Mesothelial cell of epicardium (in vitro differentiated cells): ENCODE measurements at regions not wholly inside any gene's neighbourhood (a gene's known extent, or its start where the extent isn't known, plus 50 kb on each side); places are given as distances from the start of the nearest gene placed in this dataset.

Source experiments
- DNase-seq, 2 experiments: peaks; one replicate each; pipeline ENCODE4 v3.0.0; 2021; ENCODE audit warnings: low spot score in 2 of 2; ENCODE audit not compliant: unreplicated experiment in 2 of 2
- H3K27ac Mint-ChIP-seq: 2 replicates; pipeline ENCODE4 v1.8.0; 2021; ENCODE audit warnings: mixed read lengths
- H3K27me3 Mint-ChIP-seq: 2 replicates; pipeline ENCODE4 v1.8.0; 2021; ENCODE audit warnings: low read depth, mixed read lengths
- H3K36me3 Mint-ChIP-seq: 2 replicates; pipeline ENCODE4 v1.8.0; 2021; ENCODE audit warnings: mixed read lengths
- H3K4me1 Mint-ChIP-seq: 2 replicates; pipeline ENCODE4 v1.8.0; 2021; ENCODE audit warnings: mixed read lengths
- H3K4me3 Mint-ChIP-seq: 2 replicates; pipeline ENCODE4 v1.8.0; 2021; ENCODE audit warnings: mild to moderate bottlenecking, moderate library complexity, mixed read lengths
- H3K9me3 Mint-ChIP-seq: 2 replicates; pipeline ENCODE4 v1.8.0; 2021; ENCODE audit warnings: mixed read lengths
- TF ChIP-seq, protein P1 (sequence below): fragments of 200-600 bp; sonication (generic); IDR thresholded peaks from one replicate; pipeline ENCODE4 v1.5.0; 2021; ENCODE audit warnings: antibody characterized with exemption; ENCODE audit not compliant: unreplicated experiment

DNA sequence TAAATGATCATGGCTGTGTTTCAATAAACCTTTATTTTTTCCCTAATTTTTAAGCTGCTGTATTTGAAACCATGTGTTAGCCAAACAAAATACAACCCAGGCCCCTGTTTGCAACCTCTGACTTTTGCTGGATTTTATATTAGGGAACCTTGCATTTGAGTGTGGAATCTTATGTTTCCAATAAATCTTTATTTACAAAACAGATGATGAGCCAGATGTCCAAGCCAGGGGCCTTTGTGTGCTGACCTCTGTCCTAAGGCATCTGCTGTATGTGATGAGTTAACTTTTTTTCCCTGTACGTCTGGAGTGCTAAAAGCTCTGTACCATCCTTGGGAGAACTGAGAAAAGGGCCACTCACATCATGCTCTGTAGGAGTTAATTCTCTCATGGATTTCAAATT is 162.9 kb downstream of the TRIB2 start:
- Mint-ChIP-seq H3K27me3 (no peaks in the 10 kb centered on the region), H3K36me3 (no peaks in the 10 kb centered on the region), H3K4me3 (no peak overlapping the region), H3K9me3 (no peaks in the 10 kb centered on the region), H3K4me1 (peaks cover 3% of the 10 kb centered on the region), H3K27ac (no peak overlapping the region)
- TF ChIP-seq, protein P1, sequence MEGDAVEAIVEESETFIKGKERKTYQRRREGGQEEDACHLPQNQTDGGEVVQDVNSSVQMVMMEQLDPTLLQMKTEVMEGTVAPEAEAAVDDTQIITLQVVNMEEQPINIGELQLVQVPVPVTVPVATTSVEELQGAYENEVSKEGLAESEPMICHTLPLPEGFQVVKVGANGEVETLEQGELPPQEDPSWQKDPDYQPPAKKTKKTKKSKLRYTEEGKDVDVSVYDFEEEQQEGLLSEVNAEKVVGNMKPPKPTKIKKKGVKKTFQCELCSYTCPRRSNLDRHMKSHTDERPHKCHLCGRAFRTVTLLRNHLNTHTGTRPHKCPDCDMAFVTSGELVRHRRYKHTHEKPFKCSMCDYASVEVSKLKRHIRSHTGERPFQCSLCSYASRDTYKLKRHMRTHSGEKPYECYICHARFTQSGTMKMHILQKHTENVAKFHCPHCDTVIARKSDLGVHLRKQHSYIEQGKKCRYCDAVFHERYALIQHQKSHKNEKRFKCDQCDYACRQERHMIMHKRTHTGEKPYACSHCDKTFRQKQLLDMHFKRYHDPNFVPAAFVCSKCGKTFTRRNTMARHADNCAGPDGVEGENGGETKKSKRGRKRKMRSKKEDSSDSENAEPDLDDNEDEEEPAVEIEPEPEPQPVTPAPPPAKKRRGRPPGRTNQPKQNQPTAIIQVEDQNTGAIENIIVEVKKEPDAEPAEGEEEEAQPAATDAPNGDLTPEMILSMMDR = no peak
- no peak for DNase-seq

DNA sequence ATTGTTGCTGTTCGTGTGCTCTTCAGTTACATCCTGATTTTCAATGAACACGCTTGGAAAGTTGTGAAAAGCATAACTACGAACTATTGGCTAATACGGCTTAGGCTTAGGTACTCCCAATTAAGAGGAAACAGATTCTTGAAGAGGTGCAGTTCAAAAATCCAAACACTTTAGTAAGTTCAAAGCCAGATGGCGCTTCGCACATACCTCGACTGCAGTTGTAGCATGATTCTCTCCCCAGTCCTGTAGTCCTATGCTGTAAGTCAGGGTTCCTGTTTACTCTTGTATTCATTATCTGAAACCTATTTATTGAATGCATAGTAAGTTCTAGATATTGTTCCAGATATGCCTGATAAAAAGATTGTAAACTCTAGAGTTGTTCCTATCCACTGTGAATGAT is 165.2 kb downstream of the TRIB2 start:
- DNase-seq = no peak
- Mint-ChIP-seq H3K9me3 (no peaks in the 10 kb centered on the region), H3K4me3 (no peak overlapping the region), H3K27ac (no peak overlapping the region), H3K27me3 (no peaks in the 10 kb centered on the region), H3K4me1 (peaks cover 3% of the 10 kb centered on the region), H3K36me3 (no peaks in the 10 kb centered on the region)
- TF ChIP-seq, protein P1 = no peak

DNA sequence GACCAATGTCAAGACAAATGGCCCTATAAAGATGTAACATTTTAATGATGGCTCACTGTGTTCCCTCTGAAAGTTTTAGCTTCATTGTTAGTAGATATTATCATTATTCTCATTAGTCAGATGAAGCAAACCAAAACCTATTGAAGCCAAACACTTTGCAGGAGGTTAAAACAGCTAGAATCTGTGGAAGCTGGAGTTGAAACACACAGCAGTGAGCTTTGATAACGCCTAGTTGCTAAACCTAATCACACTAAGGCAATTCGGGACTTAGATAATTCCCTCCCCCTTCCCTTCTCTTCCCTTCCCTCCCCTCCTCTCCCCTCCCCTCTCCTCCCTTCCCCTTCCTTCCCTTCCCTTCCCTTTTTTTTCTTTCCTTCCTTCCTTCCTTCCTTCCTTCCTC is 165.7 kb downstream of the TRIB2 start:
- H3K27ac Mint-ChIP-seq = no peak overlapping the region
- peaks cover 3% of the 10 kb centered on the region for H3K4me1 Mint-ChIP-seq
- no peaks in the 10 kb centered on the region for H3K9me3 Mint-ChIP-seq
- H3K36me3 Mint-ChIP-seq = no peaks in the 10 kb centered on the region
- no peak for DNase-seq
- H3K4me3 Mint-ChIP-seq = no peak overlapping the region
- no peaks in the 10 kb centered on the region for H3K27me3 Mint-ChIP-seq
- TF ChIP-seq, protein P1 = no peak

DNA sequence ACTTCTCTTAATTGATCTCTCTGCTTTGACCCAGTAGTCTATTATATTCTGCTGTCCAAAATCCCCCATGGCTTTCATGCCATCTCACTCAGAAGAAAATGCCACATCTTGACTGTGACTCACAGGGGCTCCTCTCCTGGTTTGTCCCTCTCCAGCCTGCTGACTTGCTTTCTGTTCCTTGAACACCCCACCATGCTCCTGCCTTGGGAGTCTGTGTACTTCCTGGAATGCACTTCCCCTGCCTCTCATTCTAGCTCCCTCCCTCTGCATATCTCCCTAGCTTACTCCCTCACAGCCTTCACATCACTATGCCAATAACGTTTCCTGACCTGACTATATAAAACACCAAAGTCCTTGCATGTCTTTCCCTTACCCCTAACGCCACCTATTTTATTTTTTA is 167.2 kb downstream of the TRIB2 start:
- DNase-seq = no peak
- Mint-ChIP-seq H3K4me1 (peaks cover 3% of the 10 kb centered on the region), H3K4me3 (no peak overlapping the region), H3K9me3 (no peaks in the 10 kb centered on the region), H3K27me3 (no peaks in the 10 kb centered on the region), H3K36me3 (no peaks in the 10 kb centered on the region), H3K27ac (no peak overlapping the region)
- TF ChIP-seq, protein P1 = no peak

DNA sequence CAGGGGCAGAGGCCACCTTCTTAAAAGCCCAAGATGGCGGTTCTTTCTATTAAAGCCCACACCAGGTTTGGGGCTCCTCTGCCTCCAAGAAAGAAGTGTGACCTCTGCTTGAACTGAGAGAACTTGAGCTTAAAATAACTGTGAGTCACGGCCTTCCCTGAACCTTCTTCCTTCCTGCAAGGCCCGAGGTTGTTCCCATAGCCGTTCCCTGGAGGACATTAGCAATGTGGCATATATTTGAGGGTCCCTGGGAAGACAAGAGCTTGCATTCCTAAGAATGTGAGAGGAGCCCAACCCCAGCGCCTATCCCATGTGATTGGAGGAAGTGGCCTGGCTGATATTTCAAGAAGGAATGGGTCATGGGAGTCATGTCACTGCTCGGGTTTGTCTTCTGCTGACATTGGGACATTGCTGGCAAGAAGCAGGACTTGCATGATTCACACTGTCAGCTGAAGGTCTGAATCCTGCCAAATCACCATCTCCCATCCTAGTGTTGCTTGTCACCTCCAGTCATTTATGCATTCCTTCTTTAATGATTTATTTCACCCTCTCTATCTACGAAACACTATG is 168.1 kb downstream of the TRIB2 start:
- TF ChIP-seq, protein P1 = no peak
- Mint-ChIP-seq H3K4me3 (no peak overlapping the region), H3K9me3 (no peaks in the 10 kb centered on the region), H3K36me3 (no peaks in the 10 kb centered on the region), H3K27ac (no peak overlapping the region), H3K4me1 (peaks cover 3% of the 10 kb centered on the region), H3K27me3 (no peaks in the 10 kb centered on the region)
- DNase-seq = no peak

DNA sequence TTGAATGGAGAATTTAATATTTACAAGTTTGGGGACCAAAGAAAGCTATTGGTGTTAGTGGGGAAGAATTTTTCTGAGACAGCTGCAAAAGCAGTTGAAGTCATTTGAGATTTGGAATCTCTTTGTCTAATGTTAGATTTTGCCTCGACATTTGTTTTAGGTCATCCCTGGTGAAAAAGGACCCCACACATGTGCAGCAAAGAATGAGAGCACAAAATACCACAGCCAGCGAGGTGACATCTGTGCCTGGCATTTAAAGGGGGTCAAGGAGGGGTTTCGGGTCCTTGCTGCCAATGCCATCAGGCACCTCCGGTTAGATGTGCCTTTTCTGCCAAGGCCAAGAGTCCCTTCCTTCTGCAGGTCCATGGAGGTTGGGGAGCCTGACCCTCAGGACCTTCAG is 173.3 kb downstream of the TRIB2 start:
- TF ChIP-seq, protein P1 = no peak
- Mint-ChIP-seq H3K36me3 (peaks cover 2% of the 10 kb centered on the region), H3K4me3 (no peak overlapping the region), H3K4me1 (no peaks in the 10 kb centered on the region), H3K27ac (no peak overlapping the region), H3K27me3 (no peaks in the 10 kb centered on the region), H3K9me3 (peaks cover 28% of the 10 kb centered on the region)
- no peak for DNase-seq
